ENCODE measurements at regions not wholly inside any gene's neighbourhood (a gene's known extent, or its start where the extent isn't known, plus 50 kb on each side); places are given as distances from the start of the nearest gene placed in this dataset.

DNA sequence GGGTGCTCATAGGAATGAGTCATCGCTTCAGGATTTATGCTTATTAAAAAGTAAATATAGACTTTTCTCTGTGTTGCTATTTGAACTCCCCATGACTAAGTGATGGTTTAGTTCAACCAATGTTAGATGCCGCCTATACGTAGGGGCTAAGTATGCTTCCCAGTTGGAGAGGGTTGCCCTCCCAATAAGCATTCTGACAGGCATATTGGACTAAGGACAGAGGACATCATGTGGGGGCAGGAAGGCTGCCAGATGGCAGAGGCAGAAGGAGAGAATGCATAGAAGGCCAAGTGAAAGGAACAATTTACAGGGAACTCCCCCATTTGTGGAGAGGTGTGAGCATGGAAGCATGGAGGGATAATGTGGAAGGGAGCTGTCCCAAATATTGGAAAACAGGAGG, 318.4 kb upstream of the OBI1 start:
- TF ChIP-seq, protein P1, sequence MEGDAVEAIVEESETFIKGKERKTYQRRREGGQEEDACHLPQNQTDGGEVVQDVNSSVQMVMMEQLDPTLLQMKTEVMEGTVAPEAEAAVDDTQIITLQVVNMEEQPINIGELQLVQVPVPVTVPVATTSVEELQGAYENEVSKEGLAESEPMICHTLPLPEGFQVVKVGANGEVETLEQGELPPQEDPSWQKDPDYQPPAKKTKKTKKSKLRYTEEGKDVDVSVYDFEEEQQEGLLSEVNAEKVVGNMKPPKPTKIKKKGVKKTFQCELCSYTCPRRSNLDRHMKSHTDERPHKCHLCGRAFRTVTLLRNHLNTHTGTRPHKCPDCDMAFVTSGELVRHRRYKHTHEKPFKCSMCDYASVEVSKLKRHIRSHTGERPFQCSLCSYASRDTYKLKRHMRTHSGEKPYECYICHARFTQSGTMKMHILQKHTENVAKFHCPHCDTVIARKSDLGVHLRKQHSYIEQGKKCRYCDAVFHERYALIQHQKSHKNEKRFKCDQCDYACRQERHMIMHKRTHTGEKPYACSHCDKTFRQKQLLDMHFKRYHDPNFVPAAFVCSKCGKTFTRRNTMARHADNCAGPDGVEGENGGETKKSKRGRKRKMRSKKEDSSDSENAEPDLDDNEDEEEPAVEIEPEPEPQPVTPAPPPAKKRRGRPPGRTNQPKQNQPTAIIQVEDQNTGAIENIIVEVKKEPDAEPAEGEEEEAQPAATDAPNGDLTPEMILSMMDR (IDR thresholded peaks at IDR 0.05; ENCODE audit: insufficient read depth, low read depth, low read length): no peak
- TF ChIP-seq EZH2 (IDR thresholded peaks at IDR 0.05; ENCODE audit: insufficient read depth, low read length): no peak

Measured in astrocyte (in vitro differentiated cells and primary cell).